ENCODE measurements at regions not wholly inside any gene's neighbourhood (a gene's known extent, or its start where the extent isn't known, plus 50 kb on each side); places are given as distances from the start of the nearest gene placed in this dataset.

- no peak for TF ChIP-seq POLR2AphosphoS5 (IDR thresholded peaks at IDR 0.05; ENCODE audit: low read depth, low read length)
- no peak for TF ChIP-seq EZH2 (conservative IDR thresholded peaks at IDR 0.05; ENCODE audit: low read depth, low read length)
- no peak for TF ChIP-seq TAF1 (CRISPR knock-in tag; IDR thresholded peaks at IDR 0.05)
- TF ChIP-seq, protein P1, sequence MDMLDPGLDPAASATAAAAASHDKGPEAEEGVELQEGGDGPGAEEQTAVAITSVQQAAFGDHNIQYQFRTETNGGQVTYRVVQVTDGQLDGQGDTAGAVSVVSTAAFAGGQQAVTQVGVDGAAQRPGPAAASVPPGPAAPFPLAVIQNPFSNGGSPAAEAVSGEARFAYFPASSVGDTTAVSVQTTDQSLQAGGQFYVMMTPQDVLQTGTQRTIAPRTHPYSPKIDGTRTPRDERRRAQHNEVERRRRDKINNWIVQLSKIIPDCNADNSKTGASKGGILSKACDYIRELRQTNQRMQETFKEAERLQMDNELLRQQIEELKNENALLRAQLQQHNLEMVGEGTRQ (IDR thresholded peaks at IDR 0.05; ENCODE audit: low read depth, low read length): no peak
- TF ChIP-seq, protein P1 (CRISPR knock-in tag; IDR thresholded peaks at IDR 0.05; ENCODE audit: borderline replicate concordance): no peak
- TF ChIP-seq ARID2 (CRISPR knock-in tag; IDR thresholded peaks at IDR 0.05; ENCODE audit: borderline replicate concordance): no peak
- TF ChIP-seq FOXK2 (IDR thresholded peaks at IDR 0.05): no peak
- no peak for TF ChIP-seq ELF1 (CRISPR knock-in tag; IDR thresholded peaks at IDR 0.05)
- TF ChIP-seq, protein P2, sequence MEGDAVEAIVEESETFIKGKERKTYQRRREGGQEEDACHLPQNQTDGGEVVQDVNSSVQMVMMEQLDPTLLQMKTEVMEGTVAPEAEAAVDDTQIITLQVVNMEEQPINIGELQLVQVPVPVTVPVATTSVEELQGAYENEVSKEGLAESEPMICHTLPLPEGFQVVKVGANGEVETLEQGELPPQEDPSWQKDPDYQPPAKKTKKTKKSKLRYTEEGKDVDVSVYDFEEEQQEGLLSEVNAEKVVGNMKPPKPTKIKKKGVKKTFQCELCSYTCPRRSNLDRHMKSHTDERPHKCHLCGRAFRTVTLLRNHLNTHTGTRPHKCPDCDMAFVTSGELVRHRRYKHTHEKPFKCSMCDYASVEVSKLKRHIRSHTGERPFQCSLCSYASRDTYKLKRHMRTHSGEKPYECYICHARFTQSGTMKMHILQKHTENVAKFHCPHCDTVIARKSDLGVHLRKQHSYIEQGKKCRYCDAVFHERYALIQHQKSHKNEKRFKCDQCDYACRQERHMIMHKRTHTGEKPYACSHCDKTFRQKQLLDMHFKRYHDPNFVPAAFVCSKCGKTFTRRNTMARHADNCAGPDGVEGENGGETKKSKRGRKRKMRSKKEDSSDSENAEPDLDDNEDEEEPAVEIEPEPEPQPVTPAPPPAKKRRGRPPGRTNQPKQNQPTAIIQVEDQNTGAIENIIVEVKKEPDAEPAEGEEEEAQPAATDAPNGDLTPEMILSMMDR (CRISPR knock-in tag; IDR thresholded peaks at IDR 0.05): no peak
- TF ChIP-seq PHF5A (CRISPR knock-in tag; IDR thresholded peaks at IDR 0.05; ENCODE audit: low read depth, unreplicated experiment): no peak
- TF ChIP-seq ATF3 (CRISPR knock-in tag; IDR thresholded peaks at IDR 0.05): no peak
- TF ChIP-seq ZNF282 (IDR thresholded peaks at IDR 0.05; ENCODE audit: partially characterized antibody): no peak
- TF ChIP-seq IKZF1 (IDR thresholded peaks at IDR 0.05): no peak
Measured at GRCh38 chr18:14945286-14945685, 197.3 kb downstream of the ANKRD30B start.
